ENCODE measurements at regions not wholly inside any gene's neighbourhood (a gene's known extent, or its start where the extent isn't known, plus 50 kb on each side); places are given as distances from the start of the nearest gene placed in this dataset.
A peak's percentile ranks its signal among the peaks of the same experiment; 100 is the strongest.

DNA sequence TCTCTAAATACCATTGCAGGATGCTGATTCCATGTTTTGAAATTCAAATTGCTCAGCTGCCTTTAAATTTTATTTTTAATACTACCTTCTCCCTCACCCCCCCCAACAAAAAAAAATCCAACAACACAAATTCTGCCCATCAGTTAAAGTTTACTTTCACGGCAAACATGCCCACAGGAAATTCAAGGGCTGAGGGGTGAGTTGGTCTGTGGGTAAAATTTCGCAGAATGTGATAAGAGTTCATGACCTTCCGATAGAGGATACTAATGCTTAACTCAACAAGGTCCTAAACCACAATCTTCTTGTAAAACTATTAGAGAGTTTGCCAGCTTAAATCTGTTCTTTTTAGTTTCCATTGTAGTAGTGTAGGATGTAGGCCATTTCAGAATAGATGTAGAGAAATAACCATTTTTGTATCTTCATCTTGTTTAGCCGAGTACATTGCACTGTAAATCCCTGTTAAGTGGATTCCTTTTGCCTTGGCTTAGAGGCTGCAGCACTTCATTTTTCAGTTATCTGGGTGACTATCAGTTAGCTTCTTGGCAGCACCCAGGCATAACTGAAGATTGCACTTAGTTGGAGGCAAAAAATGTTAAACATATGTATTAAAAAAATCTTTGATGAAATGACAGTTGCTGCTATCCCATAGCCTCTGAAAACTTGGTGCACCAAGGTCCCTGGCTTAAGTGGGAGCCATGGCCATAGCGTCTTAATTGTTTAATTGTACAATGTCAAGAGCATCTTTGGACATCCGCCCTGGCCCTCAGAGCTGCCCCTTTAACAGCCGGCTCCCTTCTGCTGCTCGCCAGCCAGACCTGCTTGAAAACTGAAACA is 232.3 kb downstream of the HAUS1 start:
- Histone ChIP-seq H3K4me2 (ENCODE audit: insufficient read depth in 1 of 2, low read depth in 2 of 2, low read length in 2 of 2) (peak overlapping the region; percentile 97 to 100; a peak in 2 of 4 replicates), H3K27ac (ENCODE audit: low read depth, low read length) (no peak overlapping the region), H4K5ac (ENCODE audit: insufficient read length, low read depth, low read length) (no peak overlapping the region), H3K23me2 (ENCODE audit: low read depth, low read length) (peaks cover 14% of the 10 kb centered on the region), H2BK15ac (ENCODE audit: low read length) (no peak overlapping the region), H2AK5ac (ENCODE audit: low read depth, low read length) (no peak overlapping the region), H3K9ac (replicated peaks in 1 of 4; ENCODE audit: extremely low read depth in 1 of 4, low read depth in 3 of 4, low read length in 3 of 4) (no peak overlapping the region), H3K4ac (replicated peaks; ENCODE audit: insufficient read length, low read depth, low read length) (no peak overlapping the region), H3K14ac (ENCODE audit: insufficient read length) (no peak overlapping the region), H3K36me3 (ENCODE audit: control insufficient read depth in 2 of 4, insufficient read depth in 4 of 4, low read length in 3 of 4) (no peaks in the 10 kb centered on the region), H3K9me3 (ENCODE audit: insufficient read depth in 2 of 2, low read depth in 1 of 2, low read length in 1 of 2) (no peaks in the 10 kb centered on the region), H3K4me1 (replicated peaks in 1 of 4; ENCODE audit: control insufficient read depth in 3 of 4, insufficient read depth in 4 of 4, low read length in 3 of 4) (peaks cover 6 to 30% (median 16%) of the 10 kb centered on the region in 4 experiments), H4K91ac (replicated peaks; ENCODE audit: insufficient read length, low read length) (no peak overlapping the region), H4K20me1 (replicated peaks in 1 of 2; ENCODE audit: control insufficient read depth in 1 of 2, insufficient read depth in 2 of 2, low read length in 2 of 2) (no peaks in the 10 kb centered on the region), H3K27me3 (replicated peaks in 1 of 4; ENCODE audit: control insufficient read depth in 3 of 4, extremely low read depth in 1 of 4, insufficient read depth in 3 of 4, low read length in 3 of 4) (peaks cover 0 to 22% (median 14%) of the 10 kb centered on the region in 4 experiments; a peak in 5 of 7 replicates), H3K18ac (ENCODE audit: extremely low read depth, low read length) (no peak overlapping the region), H3K56ac (replicated peaks; ENCODE audit: insufficient read length, low read depth, low read length) (no peak overlapping the region), H2AFZ (ENCODE audit: low read length) (no peak overlapping the region), H3K23ac (ENCODE audit: insufficient read length) (no peak overlapping the region), H2BK5ac (ENCODE audit: low read depth, low read length) (no peak overlapping the region), H3K79me2 (ENCODE audit: control insufficient read depth in 1 of 2, insufficient read depth in 2 of 2, low read length in 2 of 2) (peaks cover 0 to 37% of the 10 kb centered on the region in 2 experiments; a peak in 3 of 4 replicates), H3K79me1 (ENCODE audit: low read depth, low read length) (peaks cover 3% of the 10 kb centered on the region; the same call in 1 of the 2 replicates), H4K8ac (ENCODE audit: extremely low read depth, insufficient read depth, low read length) (no peak overlapping the region), H3K4me3 (ENCODE audit: extremely low read depth in 1 of 4, insufficient read depth in 2 of 4, low read depth in 3 of 4, low read length in 4 of 4) (peak overlapping the region in 1 of 4 experiments; percentile 89; a peak in 1 of 8 replicates), H2BK120ac (replicated peaks; ENCODE audit: low read depth, low read length) (no peak overlapping the region), H2BK20ac (ENCODE audit: low read length) (no peak overlapping the region), H2BK12ac (ENCODE audit: low read depth, low read length) (no peak overlapping the region)
- ChIA-PET POLR2A (ENCODE audit: partially characterized antibody) (interaction anchor here (0.6 to 2.4 kb wide), 9 partner anchors 8 to 191 kb away, joined by 3 to 11 read pairs (median 4); a partner anchor contains a TSS), CTCF (ENCODE audit: partially characterized antibody) (interaction anchor here (0.7 to 19.4 kb wide), 8 partner anchors 16 to 334 kb away, joined by 3 to 196 read pairs (median 3); a partner anchor contains a TSS)
- TF ChIP-seq YY1 (IDR thresholded peaks at IDR 0.05; ENCODE audit: low read depth, low read length) (no peak), BACH1 (IDR thresholded peaks at IDR 0.05; ENCODE audit: low read length) (no peak), CEBPB (IDR thresholded peaks at IDR 0.05; ENCODE audit: low read depth, low read length) (no peak), SUZ12 (IDR thresholded peaks at IDR 0.05; ENCODE audit: low read length) (no peak), KDM5A (IDR thresholded peaks at IDR 0.05; ENCODE audit: low read length) (no peak), ASH2L (IDR thresholded peaks at IDR 0.05; ENCODE audit: low read length) (no peak)
- TF ChIP-seq, protein P1, sequence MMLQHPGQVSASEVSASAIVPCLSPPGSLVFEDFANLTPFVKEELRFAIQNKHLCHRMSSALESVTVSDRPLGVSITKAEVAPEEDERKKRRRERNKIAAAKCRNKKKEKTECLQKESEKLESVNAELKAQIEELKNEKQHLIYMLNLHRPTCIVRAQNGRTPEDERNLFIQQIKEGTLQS (IDR thresholded peaks at IDR 0.05; ENCODE audit: insufficient read depth, low read depth, low read length) = no peak
- DNase-seq (ENCODE audit: low read depth in 1 of 2, low spot score in 2 of 2) (no peak), FAIRE-seq (no peak)
- WGBS, 2 experiments (ENCODE audit: extremely low coverage in 1 of 2, insufficient coverage in 1 of 2, insufficient read length in 1 of 2, insufficient replicate concordance in 2 of 2, low coverage in 1 of 2, low lambda C conversion rate in 2 of 2, missing lambda C conversion rate in 1 of 2) = 78% methylated on average over 8 of the region's 8 CpGs; no CpG with 5 or more reads in 1 of the 2 experiments

Measured in H1 (cell line).